ENCODE measurements at regions not wholly inside any gene's neighbourhood (a gene's known extent, or its start where the extent isn't known, plus 50 kb on each side); places are given as distances from the start of the nearest gene placed in this dataset.

DNA sequence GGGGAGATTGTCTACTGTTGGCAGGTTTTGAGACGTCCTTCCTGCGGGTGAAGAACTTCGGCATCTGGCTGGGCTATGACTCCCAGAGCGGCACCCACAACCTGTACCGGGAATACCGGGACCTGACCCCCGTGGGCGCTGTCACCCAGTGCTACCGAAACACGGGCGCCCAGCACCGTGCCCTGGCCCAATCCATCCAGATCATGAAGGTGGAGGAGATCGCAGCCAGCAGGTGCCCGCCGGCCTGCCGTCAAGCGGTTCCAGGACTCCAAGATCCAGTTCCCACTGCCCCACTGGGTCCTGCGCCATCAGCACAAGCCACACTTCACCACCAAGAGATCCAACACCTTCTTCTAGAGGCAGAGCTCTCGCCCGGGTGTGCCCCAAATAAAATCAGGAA, 194.9 kb upstream of the EPHA6 start:
- TF ChIP-seq, protein P1, sequence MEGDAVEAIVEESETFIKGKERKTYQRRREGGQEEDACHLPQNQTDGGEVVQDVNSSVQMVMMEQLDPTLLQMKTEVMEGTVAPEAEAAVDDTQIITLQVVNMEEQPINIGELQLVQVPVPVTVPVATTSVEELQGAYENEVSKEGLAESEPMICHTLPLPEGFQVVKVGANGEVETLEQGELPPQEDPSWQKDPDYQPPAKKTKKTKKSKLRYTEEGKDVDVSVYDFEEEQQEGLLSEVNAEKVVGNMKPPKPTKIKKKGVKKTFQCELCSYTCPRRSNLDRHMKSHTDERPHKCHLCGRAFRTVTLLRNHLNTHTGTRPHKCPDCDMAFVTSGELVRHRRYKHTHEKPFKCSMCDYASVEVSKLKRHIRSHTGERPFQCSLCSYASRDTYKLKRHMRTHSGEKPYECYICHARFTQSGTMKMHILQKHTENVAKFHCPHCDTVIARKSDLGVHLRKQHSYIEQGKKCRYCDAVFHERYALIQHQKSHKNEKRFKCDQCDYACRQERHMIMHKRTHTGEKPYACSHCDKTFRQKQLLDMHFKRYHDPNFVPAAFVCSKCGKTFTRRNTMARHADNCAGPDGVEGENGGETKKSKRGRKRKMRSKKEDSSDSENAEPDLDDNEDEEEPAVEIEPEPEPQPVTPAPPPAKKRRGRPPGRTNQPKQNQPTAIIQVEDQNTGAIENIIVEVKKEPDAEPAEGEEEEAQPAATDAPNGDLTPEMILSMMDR (IDR thresholded peaks at IDR 0.05; ENCODE audit: extremely low read depth, low read depth, low read length), result no peak
- Histone ChIP-seq H3K79me2 (ENCODE audit: insufficient read depth, low read length) (no peaks in the 10 kb centered on the region), H3K27me3 (ENCODE audit: insufficient read depth, low read length) (no peaks in the 10 kb centered on the region), H3K4me1 (ENCODE audit: insufficient read depth, low read length) (no peaks in the 10 kb centered on the region), H3K9me3 (ENCODE audit: low read depth, low read length) (peaks cover 2% of the 10 kb centered on the region), H3K4me2 (ENCODE audit: insufficient read depth, low read length) (no peak overlapping the region), H3K36me3 (ENCODE audit: insufficient read depth, low read length) (no peaks in the 10 kb centered on the region), H2AFZ (ENCODE audit: low read length) (no peak overlapping the region), H4K20me1 (ENCODE audit: insufficient read depth, low read length) (no peaks in the 10 kb centered on the region), H3K27ac (ENCODE audit: low read depth, low read length) (no peak overlapping the region), H3K4me3 (ENCODE audit: insufficient read depth, low read length) (no peak overlapping the region)
- no peak for DNase-seq (ENCODE audit: insufficient read length, low spot score, missing footprints)

DNA sequence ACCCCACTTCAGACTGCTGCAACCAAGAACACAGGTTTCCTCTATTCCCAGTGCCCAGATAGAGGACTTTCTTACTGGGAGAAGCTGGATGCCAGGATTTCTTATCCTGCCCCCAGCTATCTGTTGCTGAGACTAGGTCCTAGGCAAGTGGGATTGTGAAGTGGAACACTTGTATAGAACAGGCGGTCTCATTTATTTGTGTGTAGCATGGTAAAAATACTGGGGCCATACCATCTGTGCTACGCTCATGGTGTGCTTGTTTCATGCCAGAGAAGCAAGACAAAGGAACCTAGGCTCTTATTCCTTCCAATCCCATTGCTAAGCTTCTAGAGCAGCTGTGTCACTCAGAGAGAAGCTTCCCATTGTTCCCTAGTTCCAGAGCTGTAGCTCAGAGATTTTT, 191.5 kb upstream of the EPHA6 start:
- H2AFZ ChIP-seq (ENCODE audit: low read length), result no peak overlapping the region
- TF ChIP-seq, protein P1 (IDR thresholded peaks at IDR 0.05; ENCODE audit: extremely low read depth, low read depth, low read length), result no peak
- H3K79me2 ChIP-seq (ENCODE audit: insufficient read depth, low read length), result no peaks in the 10 kb centered on the region
- no peak overlapping the region for H3K4me3 ChIP-seq (ENCODE audit: insufficient read depth, low read length)
- no peaks in the 10 kb centered on the region for H3K27me3 ChIP-seq (ENCODE audit: insufficient read depth, low read length)
- H3K9me3 ChIP-seq (ENCODE audit: low read depth, low read length), result peaks cover 2% of the 10 kb centered on the region
- H3K4me1 ChIP-seq (ENCODE audit: insufficient read depth, low read length), result no peaks in the 10 kb centered on the region
- no peak for DNase-seq (ENCODE audit: insufficient read length, low spot score, missing footprints)
- H4K20me1 ChIP-seq (ENCODE audit: insufficient read depth, low read length), result no peaks in the 10 kb centered on the region
- no peak overlapping the region for H3K4me2 ChIP-seq (ENCODE audit: insufficient read depth, low read length)
- H3K27ac ChIP-seq (ENCODE audit: low read depth, low read length), result no peak overlapping the region
- H3K36me3 ChIP-seq (ENCODE audit: insufficient read depth, low read length), result no peaks in the 10 kb centered on the region

- no peak overlapping the region for H3K27ac ChIP-seq (ENCODE audit: low read depth, low read length)
- H3K27me3 ChIP-seq (ENCODE audit: insufficient read depth, low read length), result no peaks in the 10 kb centered on the region
- H4K20me1 ChIP-seq (ENCODE audit: insufficient read depth, low read length), result no peaks in the 10 kb centered on the region
- H3K79me2 ChIP-seq (ENCODE audit: insufficient read depth, low read length), result no peaks in the 10 kb centered on the region
- H3K36me3 ChIP-seq (ENCODE audit: insufficient read depth, low read length), result no peaks in the 10 kb centered on the region
- no peak overlapping the region for H2AFZ ChIP-seq (ENCODE audit: low read length)
- H3K9me3 ChIP-seq (ENCODE audit: low read depth, low read length), result no peaks in the 10 kb centered on the region
- no peak overlapping the region for H3K4me2 ChIP-seq (ENCODE audit: insufficient read depth, low read length)
- TF ChIP-seq, protein P1 (IDR thresholded peaks at IDR 0.05; ENCODE audit: extremely low read depth, low read depth, low read length), result no peak
- DNase-seq (ENCODE audit: insufficient read length, low spot score, missing footprints), result no peak
- H3K4me1 ChIP-seq (ENCODE audit: insufficient read depth, low read length), result no peaks in the 10 kb centered on the region
- no peak overlapping the region for H3K4me3 ChIP-seq (ENCODE audit: insufficient read depth, low read length)
Measured at GRCh38 chr3:96631050-96631449, 183.3 kb upstream of the EPHA6 start.

DNA sequence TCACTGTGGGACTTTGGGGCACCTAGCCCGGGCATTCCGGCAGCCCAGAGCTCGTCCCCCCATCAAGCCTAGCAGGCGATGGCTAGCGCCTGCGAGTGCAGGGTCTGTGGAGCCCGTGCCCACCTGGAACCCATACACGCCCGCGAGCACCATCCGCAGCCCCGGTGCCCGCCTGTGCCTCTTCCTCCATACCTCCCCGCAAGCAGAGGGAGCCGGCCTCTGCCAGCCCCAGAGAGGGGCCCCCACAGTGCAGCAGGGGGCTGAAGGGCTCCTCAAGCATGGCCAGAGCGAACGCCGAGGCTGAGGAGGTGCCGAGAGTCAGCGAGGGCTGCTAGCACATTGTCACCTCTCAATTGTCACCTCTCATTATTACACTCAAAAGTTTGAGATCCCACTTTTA, 167.8 kb upstream of the EPHA6 start:
- Histone ChIP-seq H3K79me2 (ENCODE audit: insufficient read depth, low read length) (no peaks in the 10 kb centered on the region), H3K4me2 (ENCODE audit: insufficient read depth, low read length) (no peak overlapping the region), H4K20me1 (ENCODE audit: insufficient read depth, low read length) (no peaks in the 10 kb centered on the region), H3K9me3 (ENCODE audit: low read depth, low read length) (no peaks in the 10 kb centered on the region), H3K4me1 (ENCODE audit: insufficient read depth, low read length) (no peaks in the 10 kb centered on the region), H3K27me3 (ENCODE audit: insufficient read depth, low read length) (no peaks in the 10 kb centered on the region), H2AFZ (ENCODE audit: low read length) (no peak overlapping the region), H3K27ac (ENCODE audit: low read depth, low read length) (no peak overlapping the region), H3K4me3 (ENCODE audit: insufficient read depth, low read length) (no peak overlapping the region), H3K36me3 (ENCODE audit: insufficient read depth, low read length) (no peaks in the 10 kb centered on the region)
- no peak for DNase-seq (ENCODE audit: insufficient read length, low spot score, missing footprints)
- TF ChIP-seq, protein P1 (IDR thresholded peaks at IDR 0.05; ENCODE audit: extremely low read depth, low read depth, low read length), result no peak

All from osteoblast (primary cell).